ENCODE measurements at regions not wholly inside any gene's neighbourhood (a gene's known extent, or its start where the extent isn't known, plus 50 kb on each side); places are given as distances from the start of the nearest gene placed in this dataset.

DNA sequence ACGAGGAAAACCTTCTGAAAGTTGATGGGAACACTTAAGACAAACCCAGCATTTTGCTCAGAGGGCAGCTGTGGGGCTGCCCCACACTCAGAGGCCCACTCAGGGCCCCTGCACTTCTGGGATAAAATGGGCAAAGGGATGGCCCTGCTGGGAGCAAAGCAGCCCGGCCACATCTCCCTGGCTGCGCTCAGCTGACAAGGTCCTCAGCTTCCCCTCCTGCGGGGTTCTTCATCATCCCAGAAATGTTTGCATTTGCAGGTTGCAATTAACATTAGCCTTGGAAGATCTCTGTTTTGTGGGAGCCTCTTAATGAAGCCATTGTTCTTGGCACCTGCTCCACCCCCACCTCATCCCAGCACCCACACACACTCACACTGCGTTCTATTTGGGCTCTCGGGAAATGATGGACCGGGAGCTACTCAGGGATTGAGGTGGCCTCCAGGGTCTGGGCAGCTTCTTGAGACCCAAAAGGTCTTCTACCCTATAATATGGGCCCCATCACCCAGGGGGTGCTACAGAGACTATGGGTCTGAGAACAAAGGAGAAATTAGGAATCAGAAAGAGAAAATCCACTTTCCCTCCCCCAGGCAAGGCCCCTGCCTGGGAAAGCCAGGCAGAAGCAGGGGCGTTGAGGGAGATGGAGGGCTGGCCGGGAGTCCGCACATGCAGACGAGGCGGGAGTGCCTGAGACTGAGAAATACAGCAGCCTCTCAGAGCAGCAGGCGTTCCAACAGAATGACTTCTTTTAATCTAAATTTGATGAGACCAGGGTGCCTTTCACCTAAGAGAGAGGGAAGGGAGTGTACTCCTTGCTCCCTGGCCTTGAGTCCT, 53.7 kb upstream of the RPL38 start:
- TF ChIP-seq, protein P1, sequence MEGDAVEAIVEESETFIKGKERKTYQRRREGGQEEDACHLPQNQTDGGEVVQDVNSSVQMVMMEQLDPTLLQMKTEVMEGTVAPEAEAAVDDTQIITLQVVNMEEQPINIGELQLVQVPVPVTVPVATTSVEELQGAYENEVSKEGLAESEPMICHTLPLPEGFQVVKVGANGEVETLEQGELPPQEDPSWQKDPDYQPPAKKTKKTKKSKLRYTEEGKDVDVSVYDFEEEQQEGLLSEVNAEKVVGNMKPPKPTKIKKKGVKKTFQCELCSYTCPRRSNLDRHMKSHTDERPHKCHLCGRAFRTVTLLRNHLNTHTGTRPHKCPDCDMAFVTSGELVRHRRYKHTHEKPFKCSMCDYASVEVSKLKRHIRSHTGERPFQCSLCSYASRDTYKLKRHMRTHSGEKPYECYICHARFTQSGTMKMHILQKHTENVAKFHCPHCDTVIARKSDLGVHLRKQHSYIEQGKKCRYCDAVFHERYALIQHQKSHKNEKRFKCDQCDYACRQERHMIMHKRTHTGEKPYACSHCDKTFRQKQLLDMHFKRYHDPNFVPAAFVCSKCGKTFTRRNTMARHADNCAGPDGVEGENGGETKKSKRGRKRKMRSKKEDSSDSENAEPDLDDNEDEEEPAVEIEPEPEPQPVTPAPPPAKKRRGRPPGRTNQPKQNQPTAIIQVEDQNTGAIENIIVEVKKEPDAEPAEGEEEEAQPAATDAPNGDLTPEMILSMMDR (IDR thresholded peaks at IDR 0.05), result no peak
- no peak for TF ChIP-seq POLR2A (IDR thresholded peaks at IDR 0.05)

All from body of pancreas (tissue), 4 donors.